NB4 (cell line): ENCODE measurements at regions not wholly inside any gene's neighbourhood (a gene's known extent, or its start where the extent isn't known, plus 50 kb on each side); places are given as distances from the start of the nearest gene placed in this dataset.

ENCODE experiments used
- MYC ChIP-seq: IDR thresholded peaks from 2 replicates; pipeline ENCODE4 v1.6.1; 2011; ENCODE audit warnings: low read depth, low read length
- POLR2A ChIP-seq: IDR thresholded peaks from 2 replicates; pipeline ENCODE4 v1.6.1; 2011; ENCODE audit warnings: mild to moderate bottlenecking; ENCODE audit not compliant: insufficient read length; ENCODE audit errors: extremely low read depth
- TF ChIP-seq, protein P1 (sequence below): IDR thresholded peaks from one replicate; pipeline ENCODE4 v1.5.1; 2012; ENCODE audit warnings: low read depth, low read length
- TF ChIP-seq, protein P2 (sequence below): IDR thresholded peaks from 2 replicates; pipeline ENCODE4 v1.6.1; 2011; ENCODE audit warnings: low read depth, low read length

DNA sequence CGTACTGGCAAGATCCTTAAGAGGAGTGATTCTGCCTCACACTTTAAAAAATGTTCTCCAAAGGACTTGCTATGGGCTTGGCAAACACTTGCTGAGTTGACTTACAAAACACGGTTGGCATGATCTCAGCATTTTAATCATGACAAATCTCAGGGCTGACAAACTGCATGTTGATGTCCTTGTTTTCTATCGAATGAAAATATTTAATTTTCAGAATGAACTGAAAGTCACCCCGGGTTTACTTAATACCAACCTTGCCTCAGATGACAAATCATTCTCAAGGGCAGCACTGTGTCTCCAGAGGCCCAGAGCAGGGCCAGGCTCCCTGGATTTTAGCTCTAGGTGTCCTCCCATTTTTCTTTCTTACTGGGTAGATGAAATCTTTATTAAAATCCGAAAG lies 229.1 kb upstream of the ZFHX3 start:
- TF ChIP-seq, protein P1, sequence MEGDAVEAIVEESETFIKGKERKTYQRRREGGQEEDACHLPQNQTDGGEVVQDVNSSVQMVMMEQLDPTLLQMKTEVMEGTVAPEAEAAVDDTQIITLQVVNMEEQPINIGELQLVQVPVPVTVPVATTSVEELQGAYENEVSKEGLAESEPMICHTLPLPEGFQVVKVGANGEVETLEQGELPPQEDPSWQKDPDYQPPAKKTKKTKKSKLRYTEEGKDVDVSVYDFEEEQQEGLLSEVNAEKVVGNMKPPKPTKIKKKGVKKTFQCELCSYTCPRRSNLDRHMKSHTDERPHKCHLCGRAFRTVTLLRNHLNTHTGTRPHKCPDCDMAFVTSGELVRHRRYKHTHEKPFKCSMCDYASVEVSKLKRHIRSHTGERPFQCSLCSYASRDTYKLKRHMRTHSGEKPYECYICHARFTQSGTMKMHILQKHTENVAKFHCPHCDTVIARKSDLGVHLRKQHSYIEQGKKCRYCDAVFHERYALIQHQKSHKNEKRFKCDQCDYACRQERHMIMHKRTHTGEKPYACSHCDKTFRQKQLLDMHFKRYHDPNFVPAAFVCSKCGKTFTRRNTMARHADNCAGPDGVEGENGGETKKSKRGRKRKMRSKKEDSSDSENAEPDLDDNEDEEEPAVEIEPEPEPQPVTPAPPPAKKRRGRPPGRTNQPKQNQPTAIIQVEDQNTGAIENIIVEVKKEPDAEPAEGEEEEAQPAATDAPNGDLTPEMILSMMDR = no peak
- TF ChIP-seq MYC = no peak
- TF ChIP-seq, protein P2, sequence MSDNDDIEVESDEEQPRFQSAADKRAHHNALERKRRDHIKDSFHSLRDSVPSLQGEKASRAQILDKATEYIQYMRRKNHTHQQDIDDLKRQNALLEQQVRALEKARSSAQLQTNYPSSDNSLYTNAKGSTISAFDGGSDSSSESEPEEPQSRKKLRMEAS = no peak
- TF ChIP-seq POLR2A = no peak
